Immature natural killer cell (primary cell): ENCODE measurements at regions not wholly inside any gene's neighbourhood (a gene's known extent, or its start where the extent isn't known, plus 50 kb on each side); places are given as distances from the start of the nearest gene placed in this dataset.

Source experiments
- DNase-seq, 3 donors: peaks; one replicate each; pipeline ENCODE4 v3.0.0; 2022; ENCODE audit warnings: mixed read lengths in 1 of 3
- H3K27ac Mint-ChIP-seq, 6 donors: one replicate each; pipeline ENCODE4 v1.8.0; 2020; ENCODE audit warnings: mixed read lengths in 6 of 6, mild to moderate bottlenecking in 5 of 6, inconsistent platforms in 4 of 6, moderate library complexity in 3 of 6
- H3K27me3 Mint-ChIP-seq, 3 donors: one replicate each; pipeline ENCODE4 v1.8.0; 2020 to 2021; ENCODE audit warnings: low read depth in 3 of 3, mild to moderate bottlenecking in 3 of 3, mixed read lengths in 3 of 3, moderate library complexity in 3 of 3, inconsistent platforms in 1 of 3
- H3K36me3 Mint-ChIP-seq, 3 donors: one replicate each; pipeline ENCODE4 v1.8.0; 2020; ENCODE audit warnings: mixed read lengths in 3 of 3, inconsistent platforms in 2 of 3, mild to moderate bottlenecking in 2 of 3
- H3K4me1 Mint-ChIP-seq, 2 donors: one replicate each; pipeline ENCODE4 v1.8.0; 2020; ENCODE audit warnings: inconsistent platforms in 2 of 2, mild to moderate bottlenecking in 2 of 2, mixed read lengths in 2 of 2, moderate library complexity in 1 of 2
- H3K4me3 Mint-ChIP-seq, 5 donors: one replicate each; pipeline ENCODE4 v1.8.0; 2020; ENCODE audit warnings: mild to moderate bottlenecking in 5 of 5, mixed read lengths in 5 of 5, inconsistent platforms in 3 of 5, moderate library complexity in 3 of 5
- H3K9me3 Mint-ChIP-seq, 6 donors: one replicate each; pipeline ENCODE4 v1.8.0; 2020; ENCODE audit warnings: mild to moderate bottlenecking in 6 of 6, mixed read lengths in 6 of 6, inconsistent platforms in 4 of 6, moderate library complexity in 3 of 6

GRCh38 chr2:77922567-77922966 is 400.4 kb upstream of the LRRTM4 start:
- H3K4me1 Mint-ChIP-seq, result no peaks in the 10 kb centered on the region
- no peak for DNase-seq
- no peak overlapping the region for H3K4me3 Mint-ChIP-seq
- peaks cover 1 to 54% (median 29%) of the 10 kb centered on the region in 6 donors for H3K9me3 Mint-ChIP-seq
- no peak overlapping the region for H3K27ac Mint-ChIP-seq
- peaks cover 0 to 6% (median 0%) of the 10 kb centered on the region in 3 donors for H3K36me3 Mint-ChIP-seq
- H3K27me3 Mint-ChIP-seq, result no peaks in the 10 kb centered on the region

GRCh38 chr2:77937366-77937765 is 415.2 kb upstream of the LRRTM4 start:
- no peaks in the 10 kb centered on the region for H3K4me1 Mint-ChIP-seq
- peaks cover 2 to 51% (median 24%) of the 10 kb centered on the region in 6 donors for H3K9me3 Mint-ChIP-seq
- no peak overlapping the region for H3K27ac Mint-ChIP-seq
- H3K4me3 Mint-ChIP-seq, result no peak overlapping the region
- no peaks in the 10 kb centered on the region for H3K36me3 Mint-ChIP-seq
- peaks cover 0 to 1% (median 0%) of the 10 kb centered on the region in 3 donors for H3K27me3 Mint-ChIP-seq
- DNase-seq, result no peak

- Mint-ChIP-seq H3K36me3 (no peaks in the 10 kb centered on the region), H3K4me3 (no peak overlapping the region), H3K27ac (no peak overlapping the region), H3K9me3 (peaks cover 6 to 49% (median 23%) of the 10 kb centered on the region in 6 donors), H3K4me1 (no peaks in the 10 kb centered on the region), H3K27me3 (peaks cover 0 to 1% (median 0%) of the 10 kb centered on the region in 3 donors)
- DNase-seq, result no peak
These were observed 416.3 kb upstream of the LRRTM4 start for GRCh38 chr2:77938462-77938861.

- no peak overlapping the region for H3K4me3 Mint-ChIP-seq
- H3K4me1 Mint-ChIP-seq, result no peaks in the 10 kb centered on the region
- H3K36me3 Mint-ChIP-seq, result no peaks in the 10 kb centered on the region
- H3K27me3 Mint-ChIP-seq, result peaks cover 0 to 1% (median 0%) of the 10 kb centered on the region in 3 donors
- no peak overlapping the region for H3K27ac Mint-ChIP-seq
- DNase-seq, result no peak
- H3K9me3 Mint-ChIP-seq, result peaks cover 9 to 55% (median 24%) of the 10 kb centered on the region in 6 donors
These were observed 417.2 kb upstream of the LRRTM4 start for GRCh38 chr2:77939370-77939769.

DNA sequence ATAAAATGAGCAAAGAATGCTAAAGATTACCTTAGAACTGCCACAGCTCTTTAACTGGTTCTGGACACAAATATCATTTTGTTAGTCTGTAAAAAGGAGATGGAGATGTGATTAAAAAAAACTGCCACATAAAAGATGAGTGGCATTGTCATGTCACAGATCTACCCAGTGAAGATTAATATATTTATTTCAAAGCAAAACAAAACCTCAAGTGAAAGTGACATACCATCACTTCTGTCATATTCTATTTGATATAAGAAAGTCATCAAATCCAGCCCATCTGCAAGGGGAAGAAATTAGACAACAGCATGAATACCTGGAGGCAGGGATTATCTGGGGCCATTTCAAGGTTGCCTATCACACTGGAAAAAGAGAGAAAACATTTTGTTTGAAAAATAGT is 417.6 kb upstream of the LRRTM4 start:
- H3K9me3 Mint-ChIP-seq, result peaks cover 9 to 56% (median 24%) of the 10 kb centered on the region in 6 donors
- no peak overlapping the region for H3K27ac Mint-ChIP-seq

DNA sequence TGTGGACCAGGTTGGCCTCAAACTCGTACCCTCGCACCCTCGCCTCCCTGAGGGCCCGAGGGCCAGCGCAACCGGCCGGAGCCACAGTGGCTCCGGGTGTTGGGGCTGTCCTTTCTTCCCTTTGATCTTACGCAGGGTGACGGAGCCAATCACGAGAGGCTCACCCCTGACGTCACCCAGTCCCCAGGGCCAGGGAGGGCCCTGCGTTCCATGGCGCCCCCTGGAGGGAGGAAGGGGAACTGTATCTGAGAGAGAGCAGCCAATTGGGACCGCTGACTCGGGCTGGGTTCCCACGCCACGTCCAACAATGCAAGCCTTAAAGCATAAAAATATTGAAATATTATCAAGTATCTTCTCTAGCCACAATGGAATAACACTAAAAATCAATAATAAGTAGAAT is 432.8 kb upstream of the LRRTM4 start:
- peaks cover 14 to 64% (median 43%) of the 10 kb centered on the region in 6 donors for H3K9me3 Mint-ChIP-seq
- H3K4me1 Mint-ChIP-seq, result no peaks in the 10 kb centered on the region
- DNase-seq, result no peak
- no peaks in the 10 kb centered on the region for H3K36me3 Mint-ChIP-seq
- no peak overlapping the region for H3K4me3 Mint-ChIP-seq
- peaks cover 0 to 1% (median 0%) of the 10 kb centered on the region in 3 donors for H3K27me3 Mint-ChIP-seq
- H3K27ac Mint-ChIP-seq, result no peak overlapping the region

More for the DNA sequence above, 417.6 kb upstream of the LRRTM4 start:
- Mint-ChIP-seq H3K36me3 (no peaks in the 10 kb centered on the region), H3K27me3 (peaks cover 0 to 1% (median 0%) of the 10 kb centered on the region in 3 donors), H3K4me3 (no peak overlapping the region), H3K4me1 (no peaks in the 10 kb centered on the region)
- DNase-seq, result no peak

- peaks cover 0 to 3% (median 3%) of the 10 kb centered on the region in 3 donors for H3K36me3 Mint-ChIP-seq
These were observed 440.8 kb upstream of the LRRTM4 start for GRCh38 chr2:77962943-77963342.

DNA sequence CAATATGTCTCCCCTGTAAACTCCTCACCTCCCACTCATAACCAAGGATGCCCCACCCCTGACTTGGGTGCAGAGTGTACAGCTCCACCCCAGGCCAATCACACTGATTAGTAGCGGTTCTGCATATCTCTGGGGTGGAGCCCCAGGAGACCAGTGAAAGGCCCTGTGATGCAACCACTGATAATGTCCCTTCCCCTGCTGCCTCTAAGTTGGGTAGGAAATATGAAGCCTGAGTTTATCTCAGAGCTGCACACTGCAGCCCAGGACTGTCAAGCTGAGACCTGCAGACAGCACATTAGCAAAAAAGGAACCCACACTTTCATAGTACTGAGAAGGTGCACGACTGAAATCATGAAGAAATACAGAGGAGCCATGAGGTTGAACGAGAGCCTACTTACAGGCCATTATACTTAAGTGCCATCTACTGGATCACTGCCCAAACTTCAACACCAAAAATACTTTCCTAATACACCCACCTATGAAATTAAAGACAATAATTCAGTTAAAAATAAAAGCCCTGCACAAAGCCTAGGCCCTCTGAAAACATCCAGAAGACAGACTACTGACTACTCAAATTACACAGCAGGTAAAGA is 455.4 kb upstream of the LRRTM4 start:
- H3K27ac Mint-ChIP-seq, result no peak overlapping the region
- no peak overlapping the region for H3K4me3 Mint-ChIP-seq
- no peak for DNase-seq
- H3K4me1 Mint-ChIP-seq, result no peaks in the 10 kb centered on the region
- H3K9me3 Mint-ChIP-seq, result peaks cover 18 to 66% (median 58%) of the 10 kb centered on the region in 6 donors
- no peaks in the 10 kb centered on the region for H3K36me3 Mint-ChIP-seq
- H3K27me3 Mint-ChIP-seq, result peaks cover 0 to 6% (median 0%) of the 10 kb centered on the region in 3 donors

More at GRCh38 chr2:77962943-77963342, 440.8 kb upstream of the LRRTM4 start:
- Mint-ChIP-seq H3K4me3 (no peak overlapping the region), H3K4me1 (no peaks in the 10 kb centered on the region), H3K27me3 (peaks cover 0 to 2% (median 2%) of the 10 kb centered on the region in 3 donors), H3K27ac (no peak overlapping the region), H3K9me3 (peaks cover 18 to 56% (median 31%) of the 10 kb centered on the region in 6 donors)
- no peak for DNase-seq

DNA sequence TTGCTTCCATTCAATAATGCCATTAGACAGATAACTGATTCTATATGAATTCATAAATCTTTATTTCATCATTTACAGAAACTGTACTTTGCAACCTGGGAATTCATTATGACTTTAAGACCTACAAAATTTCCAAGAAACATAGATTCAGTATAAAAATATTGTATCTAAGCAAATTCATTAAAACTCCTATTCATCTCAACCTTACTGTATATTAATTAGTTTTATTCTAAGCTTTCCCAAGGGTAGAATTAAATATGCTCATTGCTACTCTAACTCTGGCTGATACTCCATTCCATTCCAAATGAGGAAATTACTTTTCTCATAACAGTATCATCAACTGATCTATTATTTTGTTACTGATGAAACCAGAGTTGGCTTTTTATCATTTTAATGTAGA is 473.0 kb upstream of the LRRTM4 start:
- Mint-ChIP-seq H3K27me3 (no peaks in the 10 kb centered on the region), H3K9me3 (peaks cover 0 to 26% (median 11%) of the 10 kb centered on the region in 6 donors), H3K36me3 (no peaks in the 10 kb centered on the region)

GRCh38 chr2:77999376-77999775 is 477.2 kb upstream of the LRRTM4 start:
- no peak for DNase-seq
- peaks cover 5 to 31% (median 12%) of the 10 kb centered on the region in 6 donors for H3K9me3 Mint-ChIP-seq
- H3K27me3 Mint-ChIP-seq, result no peaks in the 10 kb centered on the region
- no peak overlapping the region for H3K4me3 Mint-ChIP-seq
- no peak overlapping the region for H3K27ac Mint-ChIP-seq
- no peaks in the 10 kb centered on the region for H3K36me3 Mint-ChIP-seq
- no peaks in the 10 kb centered on the region for H3K4me1 Mint-ChIP-seq

More for the DNA sequence above, 473.0 kb upstream of the LRRTM4 start:
- H3K4me3 Mint-ChIP-seq, result no peak overlapping the region
- H3K4me1 Mint-ChIP-seq, result no peaks in the 10 kb centered on the region
- DNase-seq, result no peak
- H3K27ac Mint-ChIP-seq, result no peak overlapping the region

DNA sequence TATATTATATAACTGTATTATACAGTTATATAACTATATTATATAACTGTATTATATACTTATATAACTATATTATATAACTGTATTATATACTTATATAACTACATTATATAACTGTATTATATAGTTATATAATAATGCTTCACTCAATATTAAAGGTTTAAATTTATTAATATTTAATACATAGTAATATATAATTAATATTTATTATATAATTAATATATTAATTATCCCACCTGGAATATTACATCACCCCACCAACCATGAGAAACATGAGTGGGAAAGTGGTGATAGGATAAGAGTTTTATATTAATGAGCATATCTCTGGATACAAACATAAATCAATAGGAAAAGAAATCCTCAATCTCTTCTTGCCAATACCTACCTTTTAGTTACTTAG is 487.1 kb upstream of the LRRTM4 start:
- Mint-ChIP-seq H3K4me1 (no peaks in the 10 kb centered on the region), H3K9me3 (peaks cover 5 to 61% (median 27%) of the 10 kb centered on the region in 6 donors), H3K36me3 (no peaks in the 10 kb centered on the region), H3K4me3 (no peak overlapping the region), H3K27me3 (peaks cover 0 to 3% (median 0%) of the 10 kb centered on the region in 3 donors), H3K27ac (no peak overlapping the region)
- no peak for DNase-seq

- H3K36me3 Mint-ChIP-seq, result no peaks in the 10 kb centered on the region
- peaks cover 6 to 57% (median 24%) of the 10 kb centered on the region in 6 donors for H3K9me3 Mint-ChIP-seq
- H3K27ac Mint-ChIP-seq, result no peak overlapping the region
- H3K4me3 Mint-ChIP-seq, result no peak overlapping the region
- peaks cover 0 to 3% (median 0%) of the 10 kb centered on the region in 3 donors for H3K27me3 Mint-ChIP-seq
- H3K4me1 Mint-ChIP-seq, result no peaks in the 10 kb centered on the region
- DNase-seq, result no peak
These were observed 489.1 kb upstream of the LRRTM4 start for GRCh38 chr2:78011251-78011650.

GRCh38 chr2:78020491-78020890 is 498.3 kb upstream of the LRRTM4 start:
- Mint-ChIP-seq H3K9me3 (peaks cover 6 to 34% (median 23%) of the 10 kb centered on the region in 6 donors), H3K4me1 (no peaks in the 10 kb centered on the region), H3K4me3 (no peak overlapping the region), H3K27me3 (peaks cover 0 to 1% (median 0%) of the 10 kb centered on the region in 3 donors), H3K36me3 (no peaks in the 10 kb centered on the region), H3K27ac (no peak overlapping the region)
- DNase-seq, result no peak

DNA sequence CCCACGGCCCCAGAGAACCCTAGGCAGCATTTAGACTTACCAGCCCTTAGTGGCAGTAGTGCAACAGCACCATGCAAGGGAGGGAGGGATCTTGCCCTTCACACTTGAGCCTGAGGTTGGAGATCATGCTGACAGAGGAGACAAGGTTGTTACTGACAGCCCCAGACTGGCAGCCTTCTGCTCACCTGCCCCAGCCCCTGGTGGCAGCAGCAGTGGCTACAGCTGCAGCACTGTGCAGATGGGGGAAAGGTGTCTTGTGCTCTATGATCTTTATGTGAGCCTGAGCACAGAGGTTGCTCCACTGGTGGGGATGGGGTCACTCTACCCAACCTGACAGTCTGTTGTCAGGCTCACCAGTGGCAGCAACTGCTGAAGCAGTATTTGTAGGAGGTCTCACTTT is 501.2 kb upstream of the LRRTM4 start:
- Mint-ChIP-seq H3K4me1 (no peaks in the 10 kb centered on the region), H3K9me3 (peaks cover 3 to 50% (median 25%) of the 10 kb centered on the region in 6 donors), H3K27me3 (peaks cover 0 to 3% (median 0%) of the 10 kb centered on the region in 3 donors), H3K27ac (no peak overlapping the region), H3K4me3 (no peak overlapping the region), H3K36me3 (no peaks in the 10 kb centered on the region)
- DNase-seq, result no peak

GRCh38 chr2:78024996-78025395 is 502.8 kb upstream of the LRRTM4 start:
- H3K4me3 Mint-ChIP-seq, result no peak overlapping the region
- H3K27me3 Mint-ChIP-seq, result peaks cover 0 to 3% (median 0%) of the 10 kb centered on the region in 3 donors
- no peak for DNase-seq
- H3K4me1 Mint-ChIP-seq, result no peaks in the 10 kb centered on the region
- peaks cover 7 to 57% (median 31%) of the 10 kb centered on the region in 6 donors for H3K9me3 Mint-ChIP-seq
- H3K36me3 Mint-ChIP-seq, result no peaks in the 10 kb centered on the region
- H3K27ac Mint-ChIP-seq, result no peak overlapping the region
